K562 (cell line): ENCODE measurements at regions not wholly inside any gene's neighbourhood (a gene's known extent, or its start where the extent isn't known, plus 50 kb on each side); places are given as distances from the start of the nearest gene placed in this dataset.

Experiments
- ATAC-seq: fragments of 200-7000 bp; cut with Tn5 transposase; 3 replicates; pipeline ENCODE4 v1.9.1; 2020; ENCODE audit warnings: moderate library complexity
- BruUV-seq: library from RNA; stranded (reverse); fragments of 400-500 nt; replicated peaks from 2 replicates; lab custom pipeline; 2021; lab: Mats Ljungman, UMichigan
- CTCF ChIA-PET: fragments of 300-600 bp; formaldehyde crosslinking; extraction: SDS; loops from one replicate; lab custom pipeline; 2021; ENCODE audit warnings: low intra/inter-chr PET ratio; lab: Yijun Ruan, JAX
- POLR2A ChIA-PET: fragments of 300-600, 350-650 bp; sonication (Branson Sonifier 250); formaldehyde crosslinking; extraction: SDS; loops from one replicate; lab custom pipeline; 2021; ENCODE audit warnings: antibody characterized with exemption, inconsistent platforms; lab: Yijun Ruan, JAX
- DNase-seq, 4 experiments: peaks; one replicate each; pipeline versions ENCODE4 v3.0.0 to v3.0.0-alpha.2; 2011 to 2018; ENCODE audit warnings: low spot score in 3 of 4, mixed read lengths in 3 of 4; ENCODE audit errors: extremely low read depth in 1 of 4
- FAIRE-seq: peaks from 2 replicates; lab custom pipeline; 2011; peaks lifted over from hg19 to GRCh38; lab: Jason Lieb, UNC
- H2AFZ ChIP-seq: 2 replicates; pipeline ENCODE4 v1.6.0; 2011; ENCODE audit warnings: low read depth, low read length, control low read depth, inconsistent platforms
- H3K27ac ChIP-seq: fragments of 200-600 bp; 3 replicates; pipeline ENCODE4 v1.8.0; 2011; ENCODE audit warnings: low read depth, mild to moderate bottlenecking, control low read depth, inconsistent platforms, low read length, moderate library complexity, mixed read lengths; ENCODE audit errors: extremely low read depth
- H3K27me3 ChIP-seq, 2 experiments: fragments of 300-600 bp in 1 of 2; 2 replicates in 1 of 2; 3 replicates in 1 of 2; pipeline versions ENCODE4 v1.6.0 to v1.8.0; 2011; ENCODE audit warnings: inconsistent platforms in 2 of 2, low read length in 2 of 2, mild to moderate bottlenecking in 1 of 2, mixed read lengths in 1 of 2, moderate library complexity in 1 of 2; ENCODE audit not compliant: control insufficient read depth in 2 of 2, insufficient read depth in 2 of 2
- H3K36me3 ChIP-seq: fragments of 300-600 bp; 3 replicates; pipeline ENCODE4 v1.8.0; 2011; ENCODE audit warnings: mild to moderate bottlenecking, low read length, inconsistent platforms; ENCODE audit not compliant: control insufficient read depth, insufficient read depth
- H3K4me1 ChIP-seq, 2 experiments: fragments of 200-600 bp in 1 of 2; replicated peaks in 1 of 2; 2 replicates in 1 of 2; 3 replicates in 1 of 2; pipeline versions ENCODE4 v1.5.1 to v1.8.0; 2011; ENCODE audit warnings: inconsistent platforms in 2 of 2, low read length in 2 of 2, mild to moderate bottlenecking in 1 of 2, mixed read lengths in 1 of 2, moderate library complexity in 1 of 2; ENCODE audit not compliant: control insufficient read depth in 2 of 2, insufficient read depth in 2 of 2
- H3K4me2 ChIP-seq: 2 replicates; pipeline ENCODE4 v1.6.1; 2011; ENCODE audit warnings: low read length, control low read depth, inconsistent platforms, mixed read lengths; ENCODE audit not compliant: insufficient read depth
- H3K4me3 ChIP-seq: fragments of 200-600 bp; sonication (generic), shearing (Covaris generic); 2 replicates; pipeline ENCODE4 v1.5.1; 2016; ENCODE audit warnings: control low read depth, inconsistent platforms
- H3K79me2 ChIP-seq: fragments of 200-600 bp; 3 replicates; pipeline ENCODE4 v1.8.0; 2011; ENCODE audit warnings: low read length, inconsistent platforms; ENCODE audit not compliant: control insufficient read depth, insufficient read depth
- H3K9ac ChIP-seq, 2 experiments: 2 replicates each; pipeline versions ENCODE4 v1.6.0 to v1.6.1; 2011; ENCODE audit warnings: low read depth in 2 of 2, low read length in 2 of 2, control low read depth in 1 of 2, inconsistent platforms in 1 of 2, mild to moderate bottlenecking in 1 of 2, mixed read lengths in 1 of 2; ENCODE audit not compliant: insufficient read depth in 1 of 2
- H3K9me1 ChIP-seq: one replicate; pipeline ENCODE4 v1.6.0; 2011; ENCODE audit warnings: inconsistent platforms, mild to moderate bottlenecking, low read length, moderate library complexity; ENCODE audit not compliant: control insufficient read depth, insufficient read depth
- H3K9me3 ChIP-seq: replicated peaks from 2 replicates; pipeline ENCODE4 v1.5.1; 2011; ENCODE audit warnings: low read depth, low read length, inconsistent platforms; ENCODE audit not compliant: control insufficient read depth, insufficient read depth
- H4K20me1 ChIP-seq: replicated peaks from 2 replicates; pipeline ENCODE4 v1.6.1; 2011; ENCODE audit warnings: low read length, inconsistent platforms, mixed read lengths; ENCODE audit not compliant: control insufficient read depth, insufficient read depth
- EHMT2 ChIP-seq: fragments of 450-650 bp; IDR thresholded peaks from 2 replicates; pipeline ENCODE4 v1.6.1; 2018; ENCODE audit warnings: antibody characterized with exemption
- HDGF ChIP-seq: fragments of 450-650 bp; IDR thresholded peaks from 2 replicates; pipeline ENCODE4 v1.6.1; 2016
- MAX ChIP-seq: sonication (generic); formaldehyde crosslinking; IDR thresholded peaks from 2 replicates; pipeline ENCODE4 v1.9.0; 2022; ENCODE audit warnings: mild to moderate bottlenecking, missing genetic modification reagents
- MTF1 ChIP-seq: fragments of 250-450 bp; sonication (Bioruptor Pico); IDR thresholded peaks from 2 replicates; pipeline ENCODE4 v1.9.0; 2021; ENCODE audit warnings: moderate library complexity, mild to moderate bottlenecking, inconsistent platforms, borderline replicate concordance
- REST ChIP-seq, 2 experiments: fragments of 450-650 bp; formaldehyde crosslinking in 1 of 2; IDR thresholded peaks; 2 replicates each; pipeline versions ENCODE4 v1.4.0 to v1.6.1; 2014 to 2020; ENCODE audit warnings: mild to moderate bottlenecking in 2 of 2, borderline replicate concordance in 1 of 2, low read depth in 1 of 2
- WGBS: fragments of 100-300 bp; shearing (Covaris generic); methylation state at CpG from one replicate; pipeline ENCODE4 v1.1.6; 2016; ENCODE audit warnings: low coverage, mixed read lengths; ENCODE audit not compliant: insufficient coverage; ENCODE audit errors: missing lambda C conversion rate; 5-methylcytosine and 5-hydroxymethylcytosine counted together
- in situ Hi-C: fragments of 300-500 bp; cut with MboI; formaldehyde crosslinking; loops from 4 replicates; pipeline ENCODE4 v1.15.0; 2018; ENCODE audit warnings: inconsistent platforms, mixed read lengths
- intact Hi-C: fragments of 100-400 bp; cut with micrococcal nuclease; formaldehyde crosslinking; loops from 2 replicates; pipeline ENCODE4 v1.14.2; 2022

- Histone ChIP-seq H3K27me3 (peaks cover 3 to 25% of the 10 kb centered on the region in 2 experiments; a peak in 3 of 5 replicates), H2AFZ (no peak overlapping the region), H3K36me3 (no peaks in the 10 kb centered on the region), H3K79me2 (no peaks in the 10 kb centered on the region), H3K9ac (no peak overlapping the region), H3K27ac (no peak overlapping the region), H3K9me3 (no peaks in the 10 kb centered on the region), H3K9me1 (no peaks in the 10 kb centered on the region), H4K20me1 (0 out of 2 replicates have a peak, but pooled peaks cover 3% of the 10 kb centered on the region), H3K4me1 (peaks cover 0 to 3% of the 10 kb centered on the region in 2 experiments; a peak in 2 of 5 replicates), H3K4me2 (no peak overlapping the region), H3K4me3 (no peak overlapping the region)
- BruUV-seq = no TSS peak
- DNase-seq (no peak), FAIRE-seq (no peak), ATAC-seq (no peak)
- intact Hi-C loops (no loop called here), in situ Hi-C loops (no loop called here)
- TF ChIP-seq MAX (CRISPR knock-in tag) = no peak
- no peak for TF ChIP-seq HDGF
- TF ChIP-seq MTF1 (CRISPR knock-in tag) = no peak
- TF ChIP-seq REST (IDR thresholded peaks at IDR 0.05; ENCODE audit: borderline replicate concordance) = no peak
- TF ChIP-seq REST (CRISPR knock-in tag; IDR thresholded peaks at IDR 0.05; ENCODE audit: low read depth) = no peak
- TF ChIP-seq EHMT2 = no peak
- CTCF ChIA-PET = no interaction called here
- 25% methylated on average over 2 of the region's 8 CpGs for WGBS
- POLR2A ChIA-PET = no interaction called here
Observed at GRCh38 chr13:109666656-109667055, 119.7 kb downstream of the IRS2 start.
